Peyer's patch (tissue), 4 donors: ENCODE measurements at regions not wholly inside any gene's neighbourhood (a gene's known extent, or its start where the extent isn't known, plus 50 kb on each side); places are given as distances from the start of the nearest gene placed in this dataset.

Experiments used
- CTCF ChIP-seq, 6 experiments: fragments of 450-650 bp in 4 of 6; fragments of 200-600 bp in 2 of 6; sonication (generic) in 1 of 6; IDR thresholded peaks; one replicate each; pipeline ENCODE4 v1.5.1; 2017 to 2019; ENCODE audit warnings: antibody characterized with exemption in 6 of 6, mild to moderate bottlenecking in 3 of 6, moderate library complexity in 1 of 6
- POLR2A ChIP-seq, 2 donors: fragments of 450-650 bp; IDR thresholded peaks; one replicate each; pipeline ENCODE4 v1.5.1; 2017; ENCODE audit warnings: antibody characterized with exemption in 2 of 2, mild to moderate bottlenecking in 2 of 2, moderate library complexity in 2 of 2

- TF ChIP-seq CTCF (IDR thresholded peaks at IDR 0.05) (no peak), POLR2A (IDR thresholded peaks at IDR 0.05) (no peak)
These were observed 75.6 kb upstream of the FRMD6 start for GRCh38 chr14:51576117-51576430.
